Cortex of kidney (tissue), 1 donor: ENCODE measurements at regions not wholly inside any gene's neighbourhood (a gene's known extent, or its start where the extent isn't known, plus 50 kb on each side); places are given as distances from the start of the nearest gene placed in this dataset.

Source experiments
- DNase-seq: peaks from one replicate; lab custom pipeline; 2025; lab: John Stamatoyannopoulos, UW

DNA sequence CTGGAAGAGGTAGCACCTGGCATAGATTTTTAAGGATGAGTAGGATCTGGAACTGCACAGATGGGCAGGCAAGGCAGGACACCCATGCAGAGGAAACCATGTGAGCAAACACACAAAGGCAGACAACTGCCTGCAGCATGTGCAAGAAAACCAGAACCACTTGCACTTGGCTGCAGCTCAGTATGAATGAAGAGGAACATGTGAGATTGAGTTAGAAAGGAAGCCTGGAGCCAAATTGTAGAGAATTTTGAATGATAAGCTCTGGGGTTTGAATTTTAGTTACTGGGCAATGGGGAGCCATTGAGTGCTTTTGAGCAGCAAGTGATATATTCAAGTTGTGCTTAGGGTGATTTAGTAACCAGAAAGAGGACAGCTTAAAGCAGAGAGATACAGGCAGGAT lies 583.4 kb downstream of the SOX6 start:
- DNase-seq = no peak

DNA sequence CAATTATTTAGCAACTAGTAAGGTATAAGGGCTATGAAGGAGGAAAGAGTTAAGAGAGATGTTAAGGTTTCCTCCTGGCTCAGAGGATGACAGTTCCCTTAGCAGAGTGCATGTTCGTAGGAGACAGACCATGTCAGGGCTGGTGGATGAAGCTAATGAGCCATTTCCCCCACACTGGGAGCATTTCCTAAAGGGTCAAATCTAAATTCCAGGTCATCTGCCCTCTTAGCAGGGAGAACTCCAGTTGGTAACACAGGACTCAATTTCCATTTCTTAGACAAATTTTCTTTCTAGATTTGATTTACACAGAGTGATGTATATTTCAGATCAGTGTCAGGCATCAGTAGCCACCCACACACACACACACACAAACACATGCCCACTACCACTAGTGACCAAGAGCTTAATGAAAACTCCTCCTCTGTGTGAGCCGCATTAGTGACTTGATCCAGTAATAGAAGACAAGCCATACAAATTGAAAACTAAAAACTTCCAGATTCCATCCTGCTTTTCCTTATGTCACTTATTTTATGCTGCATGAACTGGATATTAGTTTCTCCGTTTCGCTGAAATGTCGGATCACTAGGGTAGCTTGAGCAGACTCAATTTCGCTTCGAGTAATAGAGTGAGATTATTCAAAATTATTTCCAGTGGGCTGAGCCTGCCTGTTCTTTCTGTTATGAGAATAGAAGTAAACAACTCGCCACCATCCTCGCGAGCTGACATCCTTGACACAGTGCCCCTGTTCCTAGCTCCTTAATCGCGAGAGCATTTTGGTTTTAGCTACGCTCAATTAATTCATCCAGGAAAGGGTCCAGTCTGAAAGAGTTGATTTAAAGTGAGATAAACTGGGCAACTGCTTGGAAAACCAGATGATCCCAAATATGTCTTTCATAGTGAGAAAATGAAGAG lies 582.6 kb downstream of the SOX6 start:
- no peak for DNase-seq

DNA sequence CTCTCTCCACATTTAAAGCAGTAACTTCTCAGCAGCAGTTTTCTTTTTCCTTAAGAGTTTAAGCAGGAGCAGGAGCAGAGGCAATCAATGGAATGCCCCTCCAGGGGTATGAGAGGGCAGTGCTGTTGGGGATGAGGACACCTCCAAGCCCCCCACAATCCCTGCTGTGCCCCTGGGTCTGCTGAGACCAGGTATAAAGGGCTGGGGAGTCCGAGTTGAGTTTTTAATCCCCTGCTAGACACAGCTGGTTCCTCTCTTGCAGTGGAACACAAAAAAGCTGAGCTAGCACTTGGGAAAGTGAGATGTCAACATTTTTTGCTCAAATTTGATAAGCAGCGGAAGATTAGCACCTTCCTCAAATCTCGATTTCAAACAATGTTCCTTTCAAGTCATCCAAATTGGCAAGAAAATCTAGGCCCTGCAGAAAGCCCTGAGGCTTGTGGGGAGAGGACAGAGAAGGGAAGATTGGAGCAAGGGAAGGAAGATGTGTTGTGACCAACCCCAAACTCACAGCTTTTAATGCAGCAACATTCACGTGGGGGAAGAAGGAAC lies 581.9 kb downstream of the SOX6 start:
- DNase-seq = no peak

DNA sequence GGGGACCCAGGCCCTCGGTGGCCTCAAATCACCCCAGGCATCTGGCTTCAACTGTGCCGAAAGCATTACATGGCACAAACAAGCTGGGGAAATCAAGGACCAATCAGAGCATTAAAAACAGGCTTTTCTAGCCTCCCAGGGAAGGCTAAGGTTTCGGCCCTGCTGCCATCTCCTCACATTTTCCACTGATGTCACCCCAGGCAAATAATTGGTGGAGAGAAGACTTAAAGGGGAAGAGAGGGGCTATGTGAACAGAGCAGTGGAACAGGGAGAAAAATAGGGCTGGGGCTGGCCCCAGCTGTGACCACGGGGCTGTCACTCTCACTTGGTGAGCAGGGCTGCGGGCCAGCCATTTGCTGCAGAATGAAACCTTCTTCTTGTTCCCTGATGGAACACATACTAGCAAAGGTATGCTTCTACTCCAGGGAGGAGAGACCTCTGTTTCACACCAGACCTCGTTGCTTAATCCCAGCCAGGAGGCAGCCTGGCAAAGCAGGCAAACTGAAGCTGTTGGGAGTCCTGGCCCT lies 581.3 kb downstream of the SOX6 start:
- DNase-seq = no peak

DNA sequence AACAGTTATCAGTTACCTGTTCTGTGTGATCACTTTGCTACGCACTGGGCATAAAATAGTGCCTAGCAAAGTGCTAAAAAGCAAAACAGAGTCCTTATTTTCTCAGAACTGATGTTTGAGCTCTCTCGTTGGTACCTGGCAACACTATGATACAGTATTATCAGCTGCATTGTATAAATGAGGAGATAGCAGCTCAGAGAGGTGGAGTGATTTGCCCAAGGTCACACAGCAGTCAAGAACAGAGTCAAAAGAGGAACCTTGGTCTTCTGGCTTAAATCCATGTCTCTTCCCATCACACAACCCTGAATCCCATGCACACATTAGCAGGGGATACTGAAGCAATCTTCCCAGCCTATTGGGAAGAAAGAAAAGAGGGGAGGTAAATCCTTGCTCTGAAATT lies 580.5 kb downstream of the SOX6 start:
- DNase-seq = no peak

- DNase-seq = no peak
These were observed 580.0 kb downstream of the SOX6 start for GRCh38 chr11:15776366-15776765.

- DNase-seq = no peak
These were observed 576.8 kb downstream of the SOX6 start for GRCh38 chr11:15779518-15779917.

GRCh38 chr11:15780382-15780781 lies 576.0 kb downstream of the SOX6 start:
- DNase-seq = no peak

DNA sequence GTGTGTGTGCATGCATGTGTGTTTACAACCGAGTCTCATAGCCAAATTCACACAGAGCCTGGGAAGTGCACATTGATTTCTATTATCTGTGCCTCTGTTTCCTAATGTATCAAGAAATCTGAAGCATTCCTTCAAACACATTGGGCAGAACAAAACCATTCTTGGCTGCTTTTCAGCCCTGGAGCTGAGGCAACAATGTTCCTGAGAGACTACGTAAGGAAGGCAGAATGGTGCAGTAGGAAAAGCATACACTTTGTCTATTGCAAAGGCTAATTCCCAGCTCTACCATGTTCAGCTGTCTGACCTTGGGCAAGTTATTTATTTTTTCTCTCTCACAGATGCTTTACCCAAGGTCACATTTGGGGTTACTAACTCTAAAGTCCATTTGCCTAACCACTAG lies 575.5 kb downstream of the SOX6 start:
- DNase-seq = no peak

DNA sequence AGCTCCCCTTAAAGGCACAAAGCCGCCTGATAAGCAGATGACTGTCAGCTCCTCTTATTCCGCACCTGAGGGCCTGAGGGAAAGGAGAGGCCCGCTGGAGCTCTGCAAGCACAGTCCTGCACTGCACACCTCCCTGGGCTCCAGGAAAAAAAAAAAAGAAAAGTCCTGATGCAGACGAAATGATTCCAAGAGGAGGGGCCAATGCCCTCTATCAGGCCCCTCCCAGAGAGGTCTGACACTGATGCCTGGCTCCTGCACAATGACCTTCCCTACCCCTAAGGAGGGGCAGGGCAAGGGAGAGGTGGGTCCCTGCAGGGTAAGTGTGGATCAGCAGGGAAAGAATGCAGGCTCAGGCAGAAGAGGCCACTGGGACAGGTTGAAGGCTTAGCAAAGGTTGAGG lies 572.7 kb downstream of the SOX6 start:
- DNase-seq = no peak

GRCh38 chr11:15793043-15793996 lies 563.0 kb downstream of the SOX6 start:
- DNase-seq = no peak

DNA sequence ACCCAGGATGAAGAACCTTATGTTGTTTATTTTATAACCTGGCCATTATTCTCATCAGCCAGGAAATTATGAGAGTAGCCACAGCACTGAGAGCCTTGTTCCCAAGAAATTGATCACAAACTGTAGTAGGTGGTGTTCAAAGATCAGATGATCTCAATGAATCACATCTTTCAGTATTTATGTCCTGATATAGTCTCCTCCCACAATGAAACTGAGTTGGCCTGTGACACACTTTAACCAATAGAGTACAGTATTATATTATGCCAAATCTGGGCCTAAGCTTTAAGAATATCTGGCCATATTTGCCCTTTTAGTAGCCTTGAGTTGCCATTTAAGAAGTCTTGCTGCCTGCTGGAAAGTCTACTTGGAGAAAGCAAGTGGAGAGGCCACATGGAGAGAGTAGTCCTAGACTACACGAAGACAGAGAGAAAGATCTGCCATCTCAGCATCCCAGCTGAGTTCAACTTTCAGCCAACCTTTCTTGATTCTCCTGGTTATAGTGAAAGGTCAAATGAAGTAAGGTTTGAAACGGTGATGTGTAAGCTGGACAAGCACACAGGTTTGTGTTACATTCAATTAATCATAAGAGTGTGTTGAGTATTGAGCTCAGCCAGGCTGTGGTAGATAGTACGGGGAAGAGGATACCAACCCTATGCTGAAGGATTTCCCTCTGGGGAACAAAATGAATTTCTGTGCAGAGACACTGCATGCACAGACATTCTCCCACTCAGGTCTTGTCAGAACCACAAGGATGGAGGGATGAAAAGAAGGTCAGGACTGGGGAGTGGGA lies 561.8 kb downstream of the SOX6 start:
- DNase-seq = no peak

DNA sequence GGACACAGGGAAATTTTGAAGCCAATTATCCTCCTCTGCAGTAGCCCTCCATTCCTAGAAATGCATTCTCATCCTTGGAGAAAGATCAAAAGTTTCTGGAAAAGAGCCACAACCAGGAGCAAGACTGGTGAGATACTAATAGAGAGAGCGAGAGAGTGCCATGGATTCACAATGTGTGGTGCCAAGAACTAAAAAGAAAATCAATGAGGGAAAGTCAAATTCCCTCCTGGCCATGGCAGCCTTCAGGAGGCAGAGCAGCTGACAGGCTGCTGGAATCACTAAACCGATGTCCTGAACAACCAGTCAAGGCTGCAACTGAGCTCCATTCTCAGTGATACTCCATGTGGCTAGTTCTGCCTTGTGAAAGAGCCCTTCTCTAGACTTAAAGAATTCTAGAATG lies 561.0 kb downstream of the SOX6 start:
- DNase-seq = no peak

GRCh38 chr11:15800111-15800800 lies 556.1 kb downstream of the SOX6 start:
- DNase-seq = no peak

- no peak for DNase-seq
These were observed 555.2 kb downstream of the SOX6 start for GRCh38 chr11:15801126-15801525.

GRCh38 chr11:15801616-15802015 lies 554.7 kb downstream of the SOX6 start:
- DNase-seq = no peak

DNA sequence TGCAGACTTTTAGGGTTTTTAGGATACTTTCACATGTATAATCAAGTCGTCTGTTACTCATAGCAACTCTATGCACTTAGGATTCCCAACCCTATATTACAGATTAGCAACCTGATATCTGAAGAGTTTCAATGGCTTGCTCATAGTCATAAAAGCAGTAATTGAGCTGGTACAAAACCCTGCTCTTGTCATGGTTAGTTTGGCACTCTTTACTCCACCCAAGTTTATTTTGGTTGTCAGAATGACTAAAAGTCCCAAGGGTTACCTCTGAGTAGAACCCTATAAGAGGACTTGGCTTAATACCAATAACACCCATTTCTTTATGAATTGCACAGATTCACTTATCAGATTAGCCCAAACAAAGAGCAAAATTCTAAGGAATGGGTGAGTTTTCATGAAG lies 550.6 kb downstream of the SOX6 start:
- DNase-seq = no peak

GRCh38 chr11:15806217-15806616 lies 550.1 kb downstream of the SOX6 start:
- DNase-seq = no peak

- no peak for DNase-seq
These were observed 548.5 kb downstream of the SOX6 start for GRCh38 chr11:15807827-15808226.

DNA sequence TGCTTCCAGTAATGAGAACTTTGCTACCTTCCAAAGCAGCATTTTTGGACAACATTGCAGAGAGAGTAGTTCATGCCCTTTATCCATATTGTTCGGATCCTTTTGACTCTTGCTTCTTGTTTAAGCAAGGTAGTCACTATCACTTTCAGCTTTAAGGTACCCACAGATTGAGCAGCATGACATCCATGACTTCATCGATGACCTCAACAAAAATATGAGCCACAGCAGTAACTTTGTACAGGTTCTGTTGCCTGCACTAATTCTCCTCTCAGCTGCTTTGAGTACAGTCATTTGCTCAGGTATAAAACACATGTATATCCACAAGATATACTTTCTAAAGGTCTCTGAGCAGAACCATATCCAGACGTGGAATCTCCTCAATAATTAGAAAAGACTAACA lies 546.3 kb downstream of the SOX6 start:
- no peak for DNase-seq

DNA sequence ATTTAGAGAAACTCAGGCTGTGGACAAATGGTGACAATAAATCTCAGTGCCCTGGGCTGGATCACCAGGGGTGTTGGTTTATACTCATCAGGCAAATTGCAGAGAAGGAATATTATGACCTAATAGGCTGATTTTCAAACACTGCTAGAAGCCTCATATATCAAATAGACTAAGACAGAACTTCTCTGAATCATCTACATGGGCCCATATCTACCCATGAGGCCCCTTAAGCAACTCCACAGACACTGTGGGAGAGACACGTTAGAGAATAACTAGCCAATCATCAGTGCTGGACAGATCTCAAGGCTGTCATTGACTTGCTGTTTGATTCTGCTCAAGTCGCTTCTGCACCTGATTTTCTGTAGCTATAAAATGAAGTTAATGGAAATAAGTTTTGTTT lies 545.8 kb downstream of the SOX6 start:
- no peak for DNase-seq
